C4-2B (cell line): ENCODE measurements at regions not wholly inside any gene's neighbourhood (a gene's known extent, or its start where the extent isn't known, plus 50 kb on each side); places are given as distances from the start of the nearest gene placed in this dataset.

Source experiments
- ZFX ChIP-seq: fragments of 450-650 bp; IDR thresholded peaks from 2 replicates; pipeline ENCODE4 v1.6.1; 2017
- TF ChIP-seq, protein P1 (sequence below): fragments of 450-650 bp; conservative IDR thresholded peaks from 2 replicates; pipeline ENCODE4 v1.5.1; 2017; ENCODE audit warnings: mild to moderate bottlenecking

DNA sequence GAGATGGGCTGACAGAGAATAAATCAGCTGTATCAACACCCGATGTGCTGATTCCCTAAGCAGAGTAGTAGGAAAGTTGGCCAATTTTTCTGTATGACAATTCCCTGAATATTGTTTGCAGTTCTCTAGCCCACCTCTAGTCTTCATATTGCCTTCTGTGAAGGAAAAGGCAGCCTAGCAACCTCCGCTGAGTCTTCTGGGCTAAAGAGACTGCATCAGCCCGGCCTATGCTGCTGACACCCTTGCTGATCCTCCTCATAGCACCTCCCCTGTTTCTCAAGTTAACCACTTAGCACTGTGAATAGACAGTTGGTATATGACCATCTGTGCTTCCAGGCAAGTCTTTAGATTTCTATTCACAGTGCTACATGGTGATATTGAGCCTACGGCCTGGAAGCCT is 161.1 kb upstream of the EGLN3 start:
- TF ChIP-seq, protein P1, sequence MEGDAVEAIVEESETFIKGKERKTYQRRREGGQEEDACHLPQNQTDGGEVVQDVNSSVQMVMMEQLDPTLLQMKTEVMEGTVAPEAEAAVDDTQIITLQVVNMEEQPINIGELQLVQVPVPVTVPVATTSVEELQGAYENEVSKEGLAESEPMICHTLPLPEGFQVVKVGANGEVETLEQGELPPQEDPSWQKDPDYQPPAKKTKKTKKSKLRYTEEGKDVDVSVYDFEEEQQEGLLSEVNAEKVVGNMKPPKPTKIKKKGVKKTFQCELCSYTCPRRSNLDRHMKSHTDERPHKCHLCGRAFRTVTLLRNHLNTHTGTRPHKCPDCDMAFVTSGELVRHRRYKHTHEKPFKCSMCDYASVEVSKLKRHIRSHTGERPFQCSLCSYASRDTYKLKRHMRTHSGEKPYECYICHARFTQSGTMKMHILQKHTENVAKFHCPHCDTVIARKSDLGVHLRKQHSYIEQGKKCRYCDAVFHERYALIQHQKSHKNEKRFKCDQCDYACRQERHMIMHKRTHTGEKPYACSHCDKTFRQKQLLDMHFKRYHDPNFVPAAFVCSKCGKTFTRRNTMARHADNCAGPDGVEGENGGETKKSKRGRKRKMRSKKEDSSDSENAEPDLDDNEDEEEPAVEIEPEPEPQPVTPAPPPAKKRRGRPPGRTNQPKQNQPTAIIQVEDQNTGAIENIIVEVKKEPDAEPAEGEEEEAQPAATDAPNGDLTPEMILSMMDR = no peak; the same call in 1 of the 2 replicates
- TF ChIP-seq ZFX = no peak
